WTC11 (cell line): ENCODE measurements at regions not wholly inside any gene's neighbourhood (a gene's known extent, or its start where the extent isn't known, plus 50 kb on each side); places are given as distances from the start of the nearest gene placed in this dataset.

Experiments
- ATAC-seq: fragments of 200-7000 bp; cut with Tn5 transposase; 2 replicates; pipeline ENCODE4 v1.10.0; 2021; ENCODE audit warnings: mild to moderate bottlenecking, moderate library complexity
- CTCF ChIA-PET: fragments of 300-600 bp; sonication (Branson Sonifier 250); formaldehyde crosslinking; loops from one replicate; lab custom pipeline; 2021; ENCODE audit warnings: antibody characterized with exemption; lab: Charles Lee
- POLR2A ChIA-PET: fragments of 350-600 bp; sonication (Branson Sonifier 250); formaldehyde crosslinking; loops from one replicate; lab custom pipeline; 2021; ENCODE audit warnings: antibody characterized with exemption; lab: Charles Lee
- DNase-seq: peaks from one replicate; pipeline ENCODE4 v3.0.0; 2021; ENCODE audit warnings: low spot score
- H3K27ac Mint-ChIP-seq: 2 replicates; pipeline ENCODE4 v1.8.0; 2021; ENCODE audit warnings: mixed read lengths
- H3K27me3 Mint-ChIP-seq: 2 replicates; pipeline ENCODE4 v1.8.0; 2021; ENCODE audit warnings: low read depth, mild to moderate bottlenecking, moderate library complexity, mixed read lengths
- H3K36me3 Mint-ChIP-seq: 2 replicates; pipeline ENCODE4 v1.8.0; 2021; ENCODE audit warnings: mixed read lengths
- H3K4me1 Mint-ChIP-seq: 2 replicates; pipeline ENCODE4 v1.8.0; 2022; ENCODE audit warnings: mixed read lengths
- H3K4me3 Mint-ChIP-seq: 2 replicates; pipeline ENCODE4 v1.8.0; 2021; ENCODE audit warnings: mild to moderate bottlenecking, moderate library complexity, mixed read lengths
- H3K9me3 Mint-ChIP-seq: 2 replicates; pipeline ENCODE4 v1.8.0; 2021; ENCODE audit warnings: mixed read lengths
- CDX4 ChIP-seq: fragments of 250-450 bp; sonication (Bioruptor Pico); IDR thresholded peaks from 2 replicates; pipeline ENCODE4 v1.9.0; 2021; ENCODE audit warnings: moderate library complexity, mild to moderate bottlenecking, inconsistent platforms, borderline replicate concordance
- CTCF ChIP-seq: fragments of 200-600 bp; IDR thresholded peaks from 2 replicates; pipeline ENCODE4 v1.8.0; 2022; ENCODE audit warnings: antibody characterized with exemption
- ESRRA ChIP-seq: sonication (generic); formaldehyde crosslinking; IDR thresholded peaks from 2 replicates; pipeline ENCODE4 v1.8.1; 2022; ENCODE audit warnings: mild to moderate bottlenecking, missing genetic modification reagents, borderline replicate concordance
- FOXP4 ChIP-seq: sonication (generic); formaldehyde crosslinking; IDR thresholded peaks from 2 replicates; pipeline ENCODE4 v1.8.0; 2022; ENCODE audit warnings: mild to moderate bottlenecking, missing genetic modification reagents
- RORB ChIP-seq: fragments of 250-450 bp; sonication (Bioruptor Pico); IDR thresholded peaks from 2 replicates; pipeline ENCODE4 v1.9.0; 2021; ENCODE audit warnings: mild to moderate bottlenecking
- STAT6 ChIP-seq: sonication (generic); formaldehyde crosslinking; conservative IDR thresholded peaks from 2 replicates; pipeline ENCODE4 v1.8.1; 2023; ENCODE audit warnings: mild to moderate bottlenecking, low read depth, missing genetic modification reagents, moderate library complexity
- TEAD4 ChIP-seq: sonication (generic); formaldehyde crosslinking; IDR thresholded peaks from 2 replicates; pipeline ENCODE4 v1.8.0; 2022; ENCODE audit warnings: mild to moderate bottlenecking, missing genetic modification reagents
- USF1 ChIP-seq: sonication (generic); formaldehyde crosslinking; IDR thresholded peaks from 2 replicates; pipeline ENCODE4 v1.8.0; 2022; ENCODE audit warnings: mild to moderate bottlenecking, missing genetic modification reagents
- USF2 ChIP-seq: sonication (generic); formaldehyde crosslinking; IDR thresholded peaks from 2 replicates; pipeline ENCODE4 v1.8.1; 2023; ENCODE audit warnings: mild to moderate bottlenecking, missing genetic modification reagents, moderate library complexity
- ZBTB43 ChIP-seq: sonication (generic); formaldehyde crosslinking; IDR thresholded peaks from 2 replicates; pipeline ENCODE4 v1.8.1; 2023; ENCODE audit warnings: mild to moderate bottlenecking, missing genetic modification reagents
- ZNF121 ChIP-seq: sonication (generic); formaldehyde crosslinking; IDR thresholded peaks from 2 replicates; pipeline ENCODE4 v1.8.0; 2023; ENCODE audit warnings: missing genetic modification reagents
- ZNF219 ChIP-seq: sonication (generic); formaldehyde crosslinking; IDR thresholded peaks from 2 replicates; pipeline ENCODE4 v1.8.0; 2023; ENCODE audit warnings: missing genetic modification reagents, mild to moderate bottlenecking, borderline replicate concordance
- ZNF281 ChIP-seq: sonication (generic); formaldehyde crosslinking; IDR thresholded peaks from 2 replicates; pipeline ENCODE4 v1.8.0; 2023; ENCODE audit warnings: mild to moderate bottlenecking, missing genetic modification reagents
- ZNF671 ChIP-seq: fragments of 250-450 bp; sonication (Bioruptor Pico); IDR thresholded peaks from 2 replicates; pipeline ENCODE4 v1.8.0; 2021; ENCODE audit warnings: mild to moderate bottlenecking

GRCh38 chr4:54897590-54897989, 227.8 kb downstream of the KDR start (continued):
- no peak for TF ChIP-seq CDX4 (CRISPR knock-in tag)

GRCh38 chr4:54882616-54883015, 224.9 kb downstream of the KIT start:
- CTCF ChIA-PET = no interaction called here
- ATAC-seq = no peak
- TF ChIP-seq ZNF281 (CRISPR knock-in tag) = no peak
- TF ChIP-seq ESRRA = no peak
- TF ChIP-seq RORB = no peak
- no peak for TF ChIP-seq FOXP4 (CRISPR knock-in tag)
- no peak for TF ChIP-seq ZNF121 (CRISPR knock-in tag)
- TF ChIP-seq TEAD4 (CRISPR knock-in tag) = no peak
- TF ChIP-seq ZNF219 (CRISPR knock-in tag) = no peak
- TF ChIP-seq STAT6 (CRISPR knock-in tag) = no peak
- TF ChIP-seq USF2 (CRISPR knock-in tag) = no peak
- no peak for TF ChIP-seq CTCF
- TF ChIP-seq ZNF671 (CRISPR knock-in tag) = no peak
- TF ChIP-seq USF1 (CRISPR knock-in tag) = no peak
- no peak for TF ChIP-seq ZBTB43
- Mint-ChIP-seq H3K9me3 (no peaks in the 10 kb centered on the region), H3K4me1 (peaks cover 5% of the 10 kb centered on the region; the same call in 1 of the 2 replicates), H3K27me3 (peaks cover 4% of the 10 kb centered on the region), H3K27ac (no peak overlapping the region), H3K4me3 (no peak overlapping the region), H3K36me3 (no peaks in the 10 kb centered on the region)
- no peak for DNase-seq
- POLR2A ChIA-PET = no interaction called here
